CD4-positive, alpha-beta T cell treated with Interleukin-2 at 100 ng/mL for 4 hours (primary cell): ENCODE measurements at regions not wholly inside any gene's neighbourhood (a gene's known extent, or its start where the extent isn't known, plus 50 kb on each side); places are given as distances from the start of the nearest gene placed in this dataset.

Experiments
- DNase-seq: peaks from one replicate; pipeline ENCODE4 v3.0.0-alpha.2; 2020; ENCODE audit warnings: low spot score

DNA sequence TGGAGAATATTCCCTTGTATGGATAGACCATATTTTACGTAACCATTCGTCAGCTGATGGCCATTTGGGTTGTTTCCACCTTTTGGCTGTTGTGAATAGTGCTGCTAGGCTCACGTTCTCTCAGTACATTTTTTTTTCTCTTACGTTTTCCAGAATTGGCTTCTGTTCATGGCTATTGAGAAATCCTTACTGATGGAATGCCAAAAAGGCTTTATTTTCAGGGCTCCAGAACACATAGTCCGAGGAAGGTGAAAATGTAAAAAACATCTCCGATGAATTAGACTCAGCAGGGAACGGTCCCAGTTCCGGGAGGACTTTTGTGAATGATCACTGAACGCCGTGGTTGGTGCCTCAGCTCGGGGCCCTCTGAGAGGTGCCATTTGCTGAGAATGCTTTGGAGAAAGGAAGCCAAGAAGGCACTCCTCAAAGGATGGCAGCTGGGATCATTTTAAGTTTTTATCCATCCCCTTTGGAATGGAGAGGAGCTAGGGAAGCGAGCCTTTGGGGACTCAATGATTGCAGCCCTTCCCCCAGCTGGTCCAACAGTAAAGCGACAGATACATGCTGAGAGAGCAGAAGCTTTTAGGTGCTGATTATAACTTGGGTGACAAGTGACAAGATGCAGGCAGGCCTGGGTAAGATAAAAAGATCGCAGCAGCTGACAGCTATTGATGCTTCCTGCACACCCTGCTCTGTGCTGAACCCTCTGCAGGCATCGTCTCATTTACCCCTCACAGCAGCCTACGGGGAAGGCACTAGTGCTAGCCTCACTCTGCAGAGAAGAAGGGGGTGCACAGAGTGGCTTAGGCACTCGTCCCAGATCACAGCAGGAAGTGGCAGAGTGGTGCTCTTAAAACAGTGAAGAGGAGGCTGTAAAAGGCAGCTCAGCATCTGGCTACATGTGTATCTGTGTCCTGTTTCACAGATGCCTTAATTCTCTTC is 133.4 kb upstream of the KCNG1 start:
- DNase-seq = no peak

GRCh38 chr20:51154708-51155690 is 132.1 kb upstream of the KCNG1 start:
- DNase-seq = no peak

- no peak for DNase-seq
Measured at GRCh38 chr20:51153867-51154707, 131.2 kb upstream of the KCNG1 start.

GRCh38 chr20:51148941-51149340 is 126.0 kb upstream of the KCNG1 start:
- no peak for DNase-seq

- no peak for DNase-seq
Measured at GRCh38 chr20:51144476-51144875, 121.6 kb upstream of the KCNG1 start.

DNA sequence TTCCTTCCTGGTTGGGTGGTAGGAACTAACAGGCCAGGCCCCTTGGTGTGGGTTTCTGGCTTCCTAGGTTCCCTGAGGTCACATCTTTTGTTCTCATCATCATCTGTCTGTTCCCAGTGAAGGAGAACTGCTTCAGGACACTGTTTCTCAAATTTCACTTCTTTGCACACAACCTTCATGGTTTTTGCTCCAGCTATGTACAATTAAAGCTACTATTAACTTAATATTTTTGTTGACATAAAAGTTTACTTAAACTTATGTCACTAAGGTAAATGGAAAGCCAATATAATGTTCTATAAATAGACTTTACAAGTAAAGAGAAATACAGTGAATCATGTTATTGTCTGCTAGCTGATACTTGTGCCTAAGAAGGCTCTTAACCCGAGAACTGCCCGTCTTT is 120.7 kb upstream of the KCNG1 start:
- no peak for DNase-seq

- no peak for DNase-seq
Measured at GRCh38 chr20:51142448-51142847, 119.5 kb upstream of the KCNG1 start.

- no peak for DNase-seq
Measured at GRCh38 chr20:51140671-51141070, 117.8 kb upstream of the KCNG1 start.

DNA sequence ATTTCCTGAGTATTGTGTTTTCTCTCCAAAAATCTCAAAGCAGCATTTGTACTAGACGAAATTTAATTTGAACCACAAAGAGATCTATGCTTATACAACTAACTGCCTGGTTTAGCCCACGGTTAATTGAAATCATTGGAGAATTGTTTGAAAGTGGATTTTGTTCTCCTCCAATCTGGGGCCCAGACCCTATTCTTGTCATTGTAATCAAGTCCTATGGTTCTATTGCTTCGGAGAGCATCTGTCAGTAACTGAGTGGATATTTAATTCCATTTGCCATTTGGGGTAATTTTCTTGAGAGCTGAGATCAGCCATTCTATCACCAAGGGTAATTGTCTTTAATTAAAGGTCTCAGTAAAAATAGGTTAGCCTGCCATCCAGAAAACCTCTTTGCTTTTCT is 117.0 kb upstream of the KCNG1 start:
- DNase-seq = no peak

DNA sequence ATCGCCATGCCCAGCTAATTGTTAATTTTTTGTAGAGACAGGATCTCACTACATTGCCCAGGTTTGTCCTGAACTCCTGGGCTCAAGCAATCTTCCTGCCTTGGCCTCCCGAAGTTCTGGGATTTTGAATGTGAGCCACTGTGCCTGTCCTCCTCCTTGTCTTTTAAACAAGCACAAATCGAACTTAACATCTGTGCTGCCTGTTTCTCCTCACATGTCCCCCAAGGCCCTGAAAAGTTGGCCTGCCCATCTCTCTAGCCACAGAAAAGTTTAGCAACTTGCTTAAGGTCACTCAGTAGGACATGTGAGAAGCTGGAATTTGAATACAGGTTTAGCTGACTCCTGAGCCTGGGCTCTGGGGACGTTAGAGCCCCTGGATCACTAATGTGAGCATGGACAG is 115.7 kb upstream of the KCNG1 start:
- no peak for DNase-seq

DNA sequence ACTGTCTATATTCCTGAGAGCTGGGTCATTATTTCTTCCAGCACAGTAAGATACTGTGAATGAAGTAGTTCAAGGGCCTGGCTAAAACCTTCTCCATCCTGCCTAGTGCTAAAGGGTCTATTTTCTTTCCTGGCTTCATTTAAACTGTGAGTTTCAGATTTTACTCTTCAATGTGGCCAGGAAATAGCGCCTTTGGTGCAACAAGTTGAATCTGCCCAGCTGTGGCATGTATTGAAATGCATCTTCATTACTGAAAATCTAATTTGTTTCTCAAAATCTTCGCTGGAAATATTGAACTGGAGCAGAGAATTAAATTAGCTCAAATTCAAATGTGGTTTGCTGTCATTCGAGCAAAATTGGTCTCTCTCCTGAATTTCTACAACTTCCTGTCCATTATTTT is 114.6 kb upstream of the KCNG1 start:
- DNase-seq = no peak

- no peak for DNase-seq
Measured at GRCh38 chr20:51135926-51136715, 113.2 kb upstream of the KCNG1 start.

DNA sequence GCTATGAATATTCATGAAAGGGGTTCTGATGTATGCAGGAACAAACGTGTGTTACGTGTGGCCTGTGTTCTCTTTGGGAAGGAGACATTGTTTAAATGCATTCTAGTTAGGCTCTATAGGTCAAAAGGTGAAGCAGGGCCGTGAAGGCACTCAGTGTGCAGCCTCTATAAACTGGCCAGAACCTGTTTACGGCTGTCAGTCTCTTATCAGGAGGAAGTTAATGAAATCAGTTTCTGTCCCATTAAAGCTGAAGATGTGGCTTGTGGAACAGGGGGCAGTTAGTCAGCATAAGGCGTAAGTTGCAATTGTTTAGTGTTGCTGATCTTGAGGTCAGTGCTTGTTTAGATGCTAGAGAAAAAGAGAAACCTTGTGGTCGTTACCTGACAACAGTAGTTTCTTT is 111.5 kb upstream of the KCNG1 start:
- no peak for DNase-seq

DNA sequence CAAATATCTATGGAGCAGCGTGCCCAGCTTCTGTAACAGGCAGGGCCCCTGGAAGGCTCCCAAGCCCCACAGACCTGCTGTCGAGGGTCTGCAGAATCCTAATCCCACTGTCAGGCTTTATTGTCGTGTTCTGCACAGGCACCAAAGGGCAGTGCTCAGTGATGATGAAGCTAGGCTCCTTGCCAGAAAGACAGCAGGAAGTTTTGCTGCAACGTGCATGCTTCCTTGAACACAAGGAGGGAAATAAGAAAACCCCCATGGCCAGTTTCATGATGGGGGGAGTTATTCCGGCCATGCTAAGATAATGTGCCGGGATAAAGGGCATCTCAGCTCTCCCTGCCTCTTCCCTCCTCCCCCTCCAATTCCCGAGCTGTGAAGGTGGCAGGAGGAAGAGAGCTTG is 109.4 kb upstream of the KCNG1 start:
- DNase-seq = no peak

DNA sequence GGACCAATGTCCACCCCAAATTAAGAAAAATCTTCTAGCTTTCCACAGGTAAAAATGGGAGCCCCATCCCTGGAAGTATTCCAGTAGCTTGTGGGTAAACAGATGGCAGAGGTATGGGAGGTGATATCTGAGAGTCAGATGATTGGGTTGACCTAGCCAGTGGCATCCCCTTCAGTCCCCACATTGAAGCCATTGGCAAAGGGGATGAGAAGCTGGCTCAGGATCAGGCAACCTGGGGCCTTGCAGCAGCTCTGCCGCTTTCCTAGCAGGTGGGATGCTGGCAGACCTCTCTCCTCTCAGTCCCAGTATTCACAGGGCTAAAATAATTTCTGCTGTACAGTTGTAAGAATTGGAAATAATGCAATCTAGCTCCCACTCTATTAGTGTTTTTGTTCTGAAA is 108.9 kb upstream of the KCNG1 start:
- no peak for DNase-seq

GRCh38 chr20:51129147-51129776 is 106.4 kb upstream of the KCNG1 start:
- no peak for DNase-seq

DNA sequence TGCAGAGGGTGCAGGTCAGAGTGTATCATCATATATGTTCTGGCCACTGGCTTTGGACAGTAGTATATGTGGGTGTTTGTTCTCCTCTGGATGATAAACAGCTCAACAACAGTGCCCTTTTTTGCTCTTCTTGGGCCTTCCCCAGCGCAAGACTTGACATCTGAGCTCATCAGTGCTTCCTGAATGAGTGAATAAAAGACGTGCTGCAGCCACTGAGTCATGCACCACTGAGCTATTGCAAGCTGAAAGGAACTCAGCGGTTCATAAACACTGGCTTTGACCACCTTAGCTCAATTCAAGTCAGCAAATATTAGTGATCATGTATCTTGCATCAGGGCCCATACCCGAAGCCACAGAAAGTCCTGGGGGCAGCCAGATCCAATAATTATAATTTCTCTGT is 105.3 kb upstream of the KCNG1 start:
- no peak for DNase-seq

GRCh38 chr20:51127713-51128112 is 104.8 kb upstream of the KCNG1 start:
- DNase-seq = no peak

DNA sequence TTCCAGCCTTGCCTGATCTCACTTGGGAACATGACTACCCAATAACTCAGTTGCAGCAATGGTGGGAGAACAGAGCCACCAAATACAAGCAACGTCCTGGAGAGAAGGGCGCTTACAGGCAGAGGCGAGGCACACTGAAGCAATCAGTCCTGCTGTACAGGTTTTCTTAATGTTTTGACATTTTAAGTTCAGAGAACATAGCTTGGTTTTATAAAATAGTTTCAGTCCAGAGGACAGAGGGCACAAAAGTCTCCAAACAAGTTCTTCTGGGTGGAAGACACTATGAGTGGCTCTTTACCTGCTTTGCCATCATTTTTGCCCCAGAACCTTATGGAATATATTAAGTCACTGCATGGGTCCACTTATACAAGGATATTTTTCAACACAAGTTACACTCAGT is 103.4 kb upstream of the KCNG1 start:
- DNase-seq = no peak

DNA sequence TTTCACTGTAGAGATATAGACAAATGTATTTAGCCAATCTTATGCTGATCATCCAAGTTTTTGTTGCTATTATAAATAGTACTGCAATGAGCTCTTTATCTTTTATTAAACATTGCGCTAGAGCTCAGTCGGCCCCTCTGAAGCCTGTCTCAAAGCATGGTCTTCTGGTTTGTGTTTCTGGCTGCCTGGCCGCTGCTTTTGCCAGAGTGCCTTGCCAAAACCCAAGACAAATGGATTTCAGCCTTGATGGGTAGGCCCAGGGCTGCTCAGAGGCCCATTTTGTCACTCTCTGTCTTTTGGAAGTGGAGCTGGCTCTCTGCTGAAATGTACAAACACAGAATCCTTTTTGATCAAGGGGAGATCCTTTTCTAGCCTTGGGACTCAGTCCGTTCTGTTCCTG is 102.9 kb upstream of the KCNG1 start:
- no peak for DNase-seq

GRCh38 chr20:51125105-51125504 is 102.2 kb upstream of the KCNG1 start:
- DNase-seq = no peak
